HEK293T (cell line): ENCODE measurements at regions not wholly inside any gene's neighbourhood (a gene's known extent, or its start where the extent isn't known, plus 50 kb on each side); places are given as distances from the start of the nearest gene placed in this dataset.
"Not testable (repeated sequence)": the region's sequence is repeated elsewhere in the genome, so short reads cannot be mapped to it uniquely, and the experiment has no call there.

ENCODE experiments used
- BHLHE40 ChIP-seq: fragments of 450-650 bp; IDR thresholded peaks from 2 replicates; pipeline ENCODE4 v1.6.1; 2016; ENCODE audit warnings: mild to moderate bottlenecking, moderate library complexity, borderline replicate concordance
- ELF4 ChIP-seq: fragments of 450-650 bp; IDR thresholded peaks from 2 replicates; pipeline ENCODE4 v1.6.1; 2017; ENCODE audit warnings: antibody characterized with exemption
- FOXA1 ChIP-seq: fragments of 450-650 bp; IDR thresholded peaks from 2 replicates; pipeline ENCODE4 v1.6.1; 2016; ENCODE audit warnings: mild to moderate bottlenecking
- FOXK2 ChIP-seq: fragments of 450-650 bp; IDR thresholded peaks from 2 replicates; pipeline ENCODE4 v1.6.1; 2016; ENCODE audit warnings: mild to moderate bottlenecking
- FOXM1 ChIP-seq: fragments of 450-650 bp; IDR thresholded peaks from 2 replicates; pipeline ENCODE4 v1.6.1; 2017; ENCODE audit warnings: mild to moderate bottlenecking, borderline replicate concordance
- NFRKB ChIP-seq: fragments of 450-650 bp; IDR thresholded peaks from 2 replicates; pipeline ENCODE4 v1.6.1; 2016; ENCODE audit warnings: mild to moderate bottlenecking, moderate library complexity
- SUZ12 ChIP-seq: fragments of 450-650 bp; IDR thresholded peaks from 2 replicates; pipeline ENCODE4 v1.6.1; 2016; ENCODE audit warnings: mild to moderate bottlenecking
- TARDBP ChIP-seq: fragments of 450-650 bp; IDR thresholded peaks from 2 replicates; pipeline ENCODE4 v1.6.1; 2016
- ZNF384 ChIP-seq: fragments of 450-650 bp; IDR thresholded peaks from 2 replicates; pipeline ENCODE4 v1.6.1; 2016
- TF ChIP-seq, protein P1 (sequence below): fragments of 450-650 bp; IDR thresholded peaks from 2 replicates; pipeline ENCODE4 v1.6.1; 2016

DNA sequence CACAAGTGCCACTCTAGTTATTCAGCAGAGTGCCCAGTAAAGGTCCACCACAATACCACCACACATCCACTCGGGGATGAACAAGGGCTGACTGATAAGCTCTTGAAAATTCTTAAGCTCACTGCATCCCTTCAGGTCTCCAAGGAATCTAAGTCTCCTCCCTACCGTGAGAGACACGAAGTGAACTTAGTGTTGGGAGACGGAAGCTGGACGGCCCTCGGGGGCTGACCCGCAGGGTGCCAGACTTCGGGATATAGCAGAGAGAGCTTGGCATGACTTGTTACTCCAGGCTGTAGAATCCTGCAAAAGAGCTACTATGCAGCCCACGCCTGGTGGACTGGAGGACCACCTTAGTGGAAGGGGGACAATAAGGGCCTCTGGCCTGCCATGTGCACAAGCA lies 75.1 kb downstream of the LYZL1 start:
- not testable (repeated sequence) for TF ChIP-seq FOXA1, FOXK2, FOXM1, ZNF384, TARDBP, ELF4, BHLHE40, SUZ12, NFRKB
- TF ChIP-seq, protein P1, sequence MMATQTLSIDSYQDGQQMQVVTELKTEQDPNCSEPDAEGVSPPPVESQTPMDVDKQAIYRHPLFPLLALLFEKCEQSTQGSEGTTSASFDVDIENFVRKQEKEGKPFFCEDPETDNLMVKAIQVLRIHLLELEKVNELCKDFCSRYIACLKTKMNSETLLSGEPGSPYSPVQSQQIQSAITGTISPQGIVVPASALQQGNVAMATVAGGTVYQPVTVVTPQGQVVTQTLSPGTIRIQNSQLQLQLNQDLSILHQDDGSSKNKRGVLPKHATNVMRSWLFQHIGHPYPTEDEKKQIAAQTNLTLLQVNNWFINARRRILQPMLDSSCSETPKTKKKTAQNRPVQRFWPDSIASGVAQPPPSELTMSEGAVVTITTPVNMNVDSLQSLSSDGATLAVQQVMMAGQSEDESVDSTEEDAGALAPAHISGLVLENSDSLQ, result not testable (repeated sequence)
